ENCODE measurements at regions not wholly inside any gene's neighbourhood (a gene's known extent, or its start where the extent isn't known, plus 50 kb on each side); places are given as distances from the start of the nearest gene placed in this dataset.
"Not testable (repeated sequence)": the region's sequence is repeated elsewhere in the genome, so short reads cannot be mapped to it uniquely, and the experiment has no call there.

DNA sequence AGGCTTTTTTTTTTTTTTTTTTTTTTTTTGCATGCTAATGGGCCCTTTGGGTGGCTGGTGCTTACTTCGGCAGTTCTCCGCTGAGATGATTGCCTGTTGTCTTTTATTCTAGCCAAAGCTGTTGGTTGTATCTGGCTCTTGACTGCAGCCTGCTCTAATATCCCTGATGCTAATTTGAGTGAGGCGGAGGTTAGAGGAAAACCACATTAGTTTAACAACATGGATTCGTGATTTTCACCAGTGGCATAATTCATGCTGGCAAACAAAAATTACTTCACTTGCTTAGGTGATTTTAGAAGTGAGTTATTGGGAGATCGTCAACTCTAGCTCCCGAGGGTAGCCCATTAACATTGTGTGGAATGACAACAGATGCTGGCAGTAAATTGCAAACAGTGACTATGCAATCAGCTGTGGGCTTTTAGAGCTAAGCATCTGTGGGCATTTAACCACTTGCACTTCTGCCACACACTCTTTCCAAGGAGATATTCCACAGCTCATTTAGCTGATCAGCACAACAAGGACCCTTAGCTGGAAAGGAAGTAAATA, 97.6 kb upstream of the ZDHHC17 start:
- no peak for DNase-seq

DNA sequence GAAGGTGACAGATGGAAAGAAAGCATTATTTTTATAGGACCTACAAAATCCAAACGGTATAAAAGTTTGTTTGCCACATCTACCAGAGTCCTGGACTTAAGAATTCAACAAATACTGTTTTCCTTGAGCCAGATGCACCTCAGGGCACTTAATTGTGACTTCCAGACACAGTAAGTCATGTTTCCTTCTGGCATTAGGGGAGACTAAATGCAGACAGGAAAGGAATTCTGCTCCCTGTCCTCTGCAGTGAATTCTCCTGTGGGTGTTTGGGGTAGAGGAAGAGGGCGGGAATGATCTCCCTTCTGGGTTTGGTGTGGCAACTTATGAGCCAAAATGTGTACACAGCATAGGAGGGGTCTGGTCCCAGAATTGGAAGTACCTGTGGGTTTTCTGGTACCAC, 93.9 kb upstream of the ZDHHC17 start:
- DNase-seq: no peak

DNA sequence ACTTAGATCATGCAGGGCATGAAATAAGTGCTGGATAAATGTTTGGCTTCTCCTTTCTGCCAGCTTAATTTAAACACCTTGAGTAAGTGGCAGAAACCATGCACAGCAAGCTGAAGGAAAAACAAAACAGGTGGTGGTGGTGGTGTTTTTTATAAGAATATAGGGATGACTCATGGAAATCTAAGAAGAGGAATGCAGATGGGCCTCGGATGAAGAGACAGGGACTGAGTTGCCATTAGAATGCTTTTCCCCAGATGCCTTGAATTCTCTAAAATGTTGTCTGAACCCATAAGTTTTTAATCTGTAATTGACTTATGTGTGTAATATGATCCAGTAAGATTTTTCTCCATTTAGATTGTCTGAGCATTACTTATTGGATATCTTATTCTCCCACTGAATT, 93.1 kb upstream of the ZDHHC17 start:
- DNase-seq: no peak

DNA sequence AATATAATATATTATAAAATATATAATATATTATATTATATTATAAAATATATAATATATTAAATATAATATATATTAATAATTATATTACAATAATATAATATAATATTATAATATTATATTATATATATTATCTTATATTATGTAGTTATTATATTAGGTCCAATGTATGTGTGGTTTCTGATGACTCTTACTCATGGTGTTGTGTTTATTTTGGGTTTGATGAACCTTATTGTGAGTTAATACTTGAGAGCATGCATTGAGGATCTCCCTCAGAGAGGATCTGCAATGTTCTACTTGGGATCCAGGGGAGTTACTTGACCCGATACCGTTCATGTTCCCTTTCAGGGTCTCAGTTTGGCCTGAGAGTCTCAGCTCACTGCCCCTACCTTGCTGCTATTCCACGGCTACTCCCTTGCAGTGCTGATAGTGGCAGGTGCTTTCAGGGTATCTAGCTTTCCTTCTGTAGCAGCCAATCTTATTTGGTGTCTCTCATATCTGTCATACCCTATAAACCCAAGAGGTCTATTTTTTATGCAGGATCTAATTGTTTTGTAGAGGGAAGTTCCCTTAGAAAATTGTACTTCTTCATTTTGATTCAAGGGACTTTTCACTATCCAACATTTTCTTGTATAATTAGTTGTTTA, 89.1 kb upstream of the ZDHHC17 start:
- DNase-seq: peak in 1 of 2 experiments; percentile 15

DNA sequence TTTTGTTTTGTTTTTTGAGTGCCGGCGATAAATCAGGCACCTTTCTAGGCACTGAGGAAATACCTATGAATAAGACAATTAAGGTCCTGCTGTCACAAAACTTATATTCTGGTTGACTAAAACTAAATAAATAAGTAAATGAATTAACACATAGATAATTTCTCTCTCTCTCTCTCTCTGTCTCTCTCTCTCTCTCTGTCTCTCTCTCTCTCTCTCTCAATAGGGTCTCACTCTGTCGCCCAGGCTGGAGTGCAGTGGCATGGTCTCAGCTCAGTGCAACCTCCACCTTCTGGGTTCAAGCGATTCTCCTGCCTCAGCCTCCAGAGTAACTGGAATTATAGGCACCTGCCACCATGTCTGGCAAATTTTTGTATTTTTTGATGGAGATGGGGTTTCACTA, 87.7 kb upstream of the ZDHHC17 start:
- not testable (repeated sequence) for DNase-seq

DNA sequence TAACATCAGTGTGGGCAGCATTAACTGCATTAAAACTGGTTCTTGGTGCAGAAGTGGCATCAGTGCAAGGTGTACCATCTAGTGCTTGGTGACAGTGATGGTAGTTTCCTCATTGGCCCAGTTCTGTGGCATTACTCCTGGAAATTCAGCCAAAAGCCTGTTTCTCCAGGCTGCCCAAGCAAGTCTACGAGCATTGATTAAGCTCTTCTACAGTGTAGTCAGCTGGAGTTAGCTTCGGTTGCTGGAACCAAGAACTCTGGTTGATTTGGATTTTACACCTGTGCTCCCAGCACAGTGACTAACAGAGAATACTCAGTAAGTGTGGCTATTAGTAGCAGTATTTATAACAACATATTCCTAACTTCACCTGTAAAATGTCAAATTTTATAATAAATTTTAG, 84.9 kb upstream of the ZDHHC17 start:
- DNase-seq: no peak

DNA sequence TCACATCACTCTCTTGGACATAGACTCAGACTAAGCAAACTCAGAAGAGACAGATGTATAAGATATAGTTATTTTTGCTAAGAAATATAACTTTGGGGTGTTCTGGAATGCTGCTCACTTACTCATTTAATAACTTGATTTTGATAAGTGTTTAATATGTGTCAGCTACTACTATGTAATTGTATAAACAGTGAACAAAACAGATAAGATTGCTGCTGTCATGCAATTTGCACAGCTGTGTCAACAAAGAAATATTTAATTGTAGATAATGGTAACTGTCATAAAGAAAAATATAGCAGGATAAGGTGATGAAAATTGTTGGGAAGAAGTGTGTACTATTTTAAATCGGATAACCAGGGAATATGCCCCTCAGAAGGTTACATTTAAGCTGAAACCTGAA, 84.1 kb upstream of the ZDHHC17 start:
- no peak for DNase-seq

DNA sequence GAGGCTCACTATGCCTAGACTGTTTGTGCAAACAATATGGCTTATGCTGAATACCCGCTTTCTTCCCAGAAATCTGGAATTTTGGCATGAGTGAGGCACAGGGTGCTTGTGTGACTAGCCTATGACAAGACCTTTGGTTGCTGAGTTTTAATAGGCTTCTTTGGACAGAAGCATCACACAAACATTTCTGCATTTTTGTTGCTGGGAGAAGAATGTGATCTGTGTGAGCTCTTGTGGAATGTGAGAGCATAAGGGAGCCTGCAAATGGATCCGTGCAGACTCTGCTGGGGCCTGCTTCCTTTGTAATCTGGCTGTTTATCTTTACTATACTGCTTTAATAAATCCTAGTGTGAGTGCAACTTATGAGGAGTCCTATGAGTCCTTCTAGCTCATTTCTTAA, 83.0 kb upstream of the ZDHHC17 start:
- no peak for DNase-seq

DNA sequence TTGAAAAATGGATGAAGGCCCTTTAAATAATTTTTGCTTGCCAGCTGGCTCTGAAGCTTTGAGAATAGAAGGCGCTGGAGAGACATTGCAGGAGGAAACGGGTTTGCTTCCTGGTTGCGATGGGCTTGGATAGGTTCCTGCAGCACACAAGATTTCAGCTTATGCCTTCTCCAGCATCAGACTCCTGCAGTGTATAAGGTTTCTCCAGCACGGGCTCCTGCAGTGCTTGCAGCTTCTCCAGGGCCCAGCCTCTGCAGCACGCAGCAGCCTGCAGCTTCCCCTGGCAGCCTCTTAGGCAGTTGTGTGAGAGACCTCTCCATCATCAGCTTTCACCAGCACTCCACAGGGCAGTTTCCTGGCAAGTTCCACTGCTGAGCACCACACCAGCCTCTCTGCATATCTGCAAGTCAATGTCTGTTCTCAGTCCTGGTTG, 78.7 kb upstream of the ZDHHC17 start:
- peak in 1 of 2 experiments; percentile 61 for DNase-seq

DNA sequence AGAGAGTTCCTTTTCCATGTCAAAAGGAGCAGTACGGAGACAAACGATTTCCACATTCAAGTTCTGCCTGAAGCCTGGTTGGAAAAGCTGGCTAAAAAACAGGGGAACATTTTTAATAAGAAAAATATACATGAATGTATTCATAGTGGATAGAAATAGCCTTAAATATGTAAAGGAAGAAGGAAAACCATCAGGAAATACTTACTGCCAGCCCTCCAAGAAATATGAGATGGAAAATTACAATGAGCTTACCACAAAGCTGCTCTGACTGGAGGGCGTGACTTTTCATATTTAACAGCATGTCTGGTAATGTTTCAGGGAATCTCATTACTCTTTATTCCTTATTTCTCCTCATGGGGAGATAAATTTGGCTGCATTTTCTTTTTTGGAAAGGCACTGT, 75.9 kb upstream of the ZDHHC17 start:
- DNase-seq: peak in 1 of 2 experiments; percentile 39

DNA sequence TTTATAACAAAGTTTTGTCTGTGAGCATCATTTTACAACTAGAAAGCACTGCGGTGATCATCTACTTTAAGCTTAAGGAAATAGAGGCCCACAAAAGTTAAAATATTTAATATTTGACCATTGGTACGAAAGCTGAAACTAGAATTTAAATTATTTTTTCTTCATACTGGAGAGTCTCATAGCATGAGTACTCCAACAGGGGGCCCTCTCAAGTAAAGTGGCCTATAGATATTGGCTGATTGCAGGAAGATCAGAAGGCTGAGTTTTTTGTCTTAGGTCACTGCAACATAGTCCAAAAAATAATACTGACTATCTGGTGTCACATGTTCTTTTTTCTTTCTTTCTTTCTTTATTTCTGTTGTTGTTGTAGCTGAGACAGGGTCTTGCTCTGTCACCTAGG, 75.3 kb upstream of the ZDHHC17 start:
- DNase-seq: no peak

DNA sequence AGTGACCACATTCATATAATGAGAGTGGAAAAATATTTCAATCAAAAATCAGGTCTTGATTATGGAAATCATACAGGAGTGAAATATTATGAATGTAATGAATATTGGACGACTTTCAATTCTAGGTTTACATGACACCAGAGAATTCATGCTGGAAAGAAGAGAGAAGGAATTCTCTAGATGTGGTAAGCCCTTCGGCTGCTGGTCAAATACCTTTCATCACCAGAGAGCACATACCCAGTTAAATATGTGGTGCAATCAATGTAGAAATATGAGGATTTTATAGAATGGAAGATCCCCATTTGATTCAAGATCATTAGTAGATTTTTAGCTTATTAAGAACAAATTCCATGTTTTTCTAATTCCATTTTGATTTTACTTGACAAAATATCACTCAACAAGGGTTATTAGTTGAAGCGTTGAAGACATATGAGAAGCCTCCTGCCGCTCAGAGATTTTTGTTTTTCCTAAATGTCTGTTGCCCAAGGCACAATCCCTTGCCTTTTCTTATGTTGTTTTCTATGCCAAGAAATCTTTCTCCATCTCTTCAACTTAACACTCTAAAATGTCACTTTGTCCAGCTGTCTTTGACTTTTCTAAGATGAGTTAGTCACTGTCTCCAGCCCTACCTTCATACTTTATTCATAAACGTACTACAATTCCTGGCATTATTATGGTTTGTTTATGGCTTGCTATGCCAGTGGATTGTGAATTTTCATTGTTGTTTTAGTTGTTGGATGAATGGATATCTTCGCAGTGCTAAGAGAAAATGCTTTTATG, 72.8 kb upstream of the ZDHHC17 start:
- DNase-seq: no peak

DNA sequence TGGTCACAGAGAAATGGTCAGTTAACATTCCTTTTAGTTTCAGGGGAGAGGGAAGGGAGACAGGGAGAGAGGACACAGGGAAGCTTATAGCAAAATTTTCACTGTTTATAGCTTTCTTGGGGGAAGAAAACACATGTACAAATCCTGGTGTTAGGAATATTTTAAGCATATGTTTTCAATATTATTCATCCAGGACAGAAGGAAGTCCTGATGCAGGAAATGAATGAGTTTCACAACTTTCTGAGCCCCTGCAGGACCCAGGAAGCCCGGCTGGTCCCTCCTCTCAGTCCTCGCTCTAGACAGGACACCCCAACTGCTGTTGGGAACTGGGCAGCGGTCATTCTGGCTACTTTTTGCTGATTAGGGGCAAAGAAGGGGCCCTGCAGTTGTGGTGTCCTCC, 71.1 kb upstream of the ZDHHC17 start:
- no peak for DNase-seq

DNA sequence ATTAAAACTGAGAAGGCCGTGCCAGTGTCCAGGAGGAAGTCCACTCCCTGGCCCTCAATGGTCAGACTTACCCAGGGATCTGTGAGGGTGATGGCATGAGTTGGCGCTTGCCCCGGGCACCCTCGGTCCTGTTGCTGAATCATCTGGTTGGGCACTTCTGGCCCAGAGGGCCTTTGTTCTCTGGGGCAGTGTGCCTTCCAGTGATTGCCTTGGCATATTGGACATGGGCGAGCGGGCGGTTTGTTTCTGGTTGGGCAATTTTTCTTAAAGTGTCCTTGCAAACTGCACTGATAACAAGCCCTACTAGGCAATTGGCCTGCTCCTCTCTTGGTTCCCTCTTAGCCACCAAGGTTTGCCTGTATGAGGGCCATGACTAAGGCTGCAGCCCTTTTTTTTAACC, 69.5 kb upstream of the ZDHHC17 start:
- no peak for DNase-seq

DNA sequence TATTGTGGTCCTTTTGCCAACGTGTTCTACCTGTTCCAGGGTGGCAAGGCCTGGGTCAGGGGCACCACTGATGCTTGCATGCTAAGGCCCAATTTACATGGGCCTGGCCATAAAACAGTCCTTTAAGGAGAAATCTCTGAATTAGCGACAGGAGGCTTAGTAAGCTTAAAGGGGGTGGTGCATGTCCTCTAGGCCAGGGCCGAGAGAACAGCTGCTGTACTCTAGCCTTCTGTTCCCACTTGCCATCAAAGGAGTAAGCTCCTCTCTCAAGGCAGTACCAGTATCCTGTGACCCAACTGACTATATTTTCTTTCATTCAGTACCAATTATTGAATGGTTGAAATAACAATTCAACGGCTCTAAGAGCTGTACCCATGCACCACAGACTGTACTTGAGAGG, 67.7 kb upstream of the ZDHHC17 start:
- no peak for DNase-seq

DNA sequence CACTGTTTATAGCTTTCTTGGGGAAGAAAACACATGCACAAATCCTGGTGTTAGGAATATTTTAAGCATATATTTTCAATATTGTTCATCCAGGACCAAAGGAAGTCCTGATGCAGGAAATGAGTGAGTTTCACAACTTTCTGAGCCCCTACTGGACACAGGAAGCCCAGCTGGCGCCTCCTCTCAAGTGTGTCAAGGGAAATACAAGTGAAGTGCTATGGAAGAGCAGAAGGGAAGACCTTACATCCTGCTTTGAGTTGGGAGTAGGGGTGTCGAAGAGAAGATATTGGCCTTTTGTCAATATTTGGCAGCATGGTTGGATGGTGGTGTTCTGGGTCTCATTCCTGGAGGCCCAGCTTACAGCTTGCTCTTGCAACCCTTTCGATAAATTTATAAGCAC, 66.1 kb upstream of the ZDHHC17 start:
- no peak for DNase-seq

DNA sequence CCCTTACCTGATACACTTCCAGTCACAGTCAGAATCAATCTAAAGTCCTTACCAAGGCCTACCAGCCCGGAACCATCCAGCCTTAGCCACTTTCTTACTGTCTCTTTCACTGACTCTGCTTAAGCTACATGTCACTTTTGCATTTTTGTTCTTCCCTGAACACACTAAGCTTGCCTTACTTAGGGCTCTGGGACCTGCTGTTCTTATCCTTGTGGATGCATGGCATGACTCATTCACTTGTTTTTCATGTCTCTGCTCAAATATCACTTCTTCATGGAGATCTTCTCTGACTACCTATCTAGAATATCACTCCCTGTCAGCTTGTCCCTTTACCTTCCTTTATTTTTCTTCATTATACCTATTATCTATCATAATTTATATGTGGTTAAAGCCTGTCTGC, 65.6 kb upstream of the ZDHHC17 start:
- DNase-seq: no peak

DNA sequence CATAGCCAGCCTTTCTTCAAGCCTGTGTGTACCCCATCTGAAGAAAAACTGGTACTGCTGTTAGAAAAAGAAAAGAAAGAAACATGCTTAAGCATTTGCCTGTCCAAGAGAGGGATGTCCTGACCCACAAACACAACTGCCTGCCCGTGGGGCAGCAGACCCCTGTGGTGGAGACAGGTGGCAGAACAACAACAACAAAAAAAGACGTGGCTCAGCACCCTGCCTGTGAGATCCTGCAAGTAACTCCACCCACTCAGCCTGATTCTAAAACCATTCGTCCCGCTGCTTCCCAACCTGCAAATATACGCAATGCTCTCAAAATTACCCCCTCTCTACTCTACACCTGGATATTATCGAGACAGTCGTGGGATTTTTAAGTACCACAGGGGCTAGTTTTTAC, 64.9 kb upstream of the ZDHHC17 start:
- no peak for DNase-seq

DNA sequence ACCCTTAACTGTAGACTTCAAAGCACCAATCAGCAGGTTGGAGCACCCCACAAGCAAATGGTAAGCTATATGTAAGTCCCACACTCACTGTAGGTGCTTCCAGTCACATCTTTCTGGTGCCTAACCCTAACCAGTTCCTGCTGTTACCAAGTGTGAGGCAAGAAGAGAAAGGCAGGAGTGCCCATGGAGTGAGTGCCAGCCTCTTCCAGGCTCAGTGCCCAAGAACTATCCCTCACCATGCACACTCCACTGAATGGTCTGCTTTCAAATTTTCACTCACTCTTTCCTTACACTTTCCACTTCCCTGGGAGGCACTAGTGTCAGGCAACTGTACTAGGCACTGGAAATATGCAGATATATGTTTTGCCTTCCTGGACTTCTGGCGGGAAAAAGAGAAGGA, 62.2 kb upstream of the ZDHHC17 start:
- DNase-seq: no peak

DNA sequence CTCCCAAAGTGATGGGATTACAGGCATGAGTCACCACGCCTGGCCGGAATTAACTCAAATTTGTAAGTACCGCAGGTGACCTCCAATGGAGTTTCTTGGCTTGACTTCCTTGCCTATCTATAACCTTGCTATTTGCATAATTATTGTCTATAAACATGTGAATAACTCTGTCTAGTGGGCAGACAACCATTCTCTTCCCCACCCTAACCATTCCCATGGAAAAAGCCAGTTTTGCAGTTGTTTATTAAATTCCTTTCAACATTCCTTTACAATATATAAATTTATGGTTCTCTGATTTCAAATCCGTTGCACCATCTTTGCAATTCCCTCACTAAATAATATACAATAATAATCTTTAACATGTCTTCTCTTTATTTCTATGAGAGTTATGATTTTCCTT, 61.0 kb upstream of the ZDHHC17 start:
- DNase-seq: no peak

DNA sequence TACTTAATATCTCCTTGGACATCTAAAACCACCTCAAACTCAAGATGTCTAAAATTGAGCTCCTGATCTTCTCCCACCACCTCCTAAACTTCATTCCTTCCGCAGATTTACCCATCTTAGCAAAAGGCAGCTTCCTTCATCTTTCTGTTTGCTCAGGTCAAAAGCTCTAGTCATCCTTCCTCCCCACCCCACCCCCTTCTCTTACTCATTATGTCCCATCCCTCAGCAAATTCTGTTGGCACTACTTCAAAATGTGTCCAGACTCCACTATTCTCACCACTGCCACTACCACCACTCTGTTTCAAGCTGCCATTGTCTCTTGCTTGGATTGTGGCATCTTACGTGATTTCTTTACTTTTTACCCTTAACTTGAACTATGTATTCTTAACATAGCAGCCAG, 59.2 kb upstream of the ZDHHC17 start:
- no peak for DNase-seq

DNA sequence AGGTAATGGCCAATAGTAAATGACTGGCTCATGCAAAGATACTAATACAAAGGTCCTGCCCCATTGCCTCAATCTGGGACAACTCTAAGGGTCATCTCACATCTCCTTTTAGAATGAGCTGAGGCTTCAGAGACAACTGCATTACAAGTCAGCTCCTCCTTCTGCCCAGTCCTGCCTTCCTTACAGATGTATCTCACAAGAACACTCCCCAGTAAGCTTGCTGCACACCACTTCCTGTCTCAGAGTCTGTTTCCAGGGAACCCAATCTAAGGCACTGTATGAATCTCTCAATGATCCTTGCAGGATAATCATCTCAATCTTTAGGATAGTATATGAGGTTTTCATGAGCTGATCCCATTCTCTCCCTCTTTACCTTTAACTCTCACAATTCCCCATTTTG, 57.8 kb upstream of the ZDHHC17 start:
- DNase-seq: no peak

DNA sequence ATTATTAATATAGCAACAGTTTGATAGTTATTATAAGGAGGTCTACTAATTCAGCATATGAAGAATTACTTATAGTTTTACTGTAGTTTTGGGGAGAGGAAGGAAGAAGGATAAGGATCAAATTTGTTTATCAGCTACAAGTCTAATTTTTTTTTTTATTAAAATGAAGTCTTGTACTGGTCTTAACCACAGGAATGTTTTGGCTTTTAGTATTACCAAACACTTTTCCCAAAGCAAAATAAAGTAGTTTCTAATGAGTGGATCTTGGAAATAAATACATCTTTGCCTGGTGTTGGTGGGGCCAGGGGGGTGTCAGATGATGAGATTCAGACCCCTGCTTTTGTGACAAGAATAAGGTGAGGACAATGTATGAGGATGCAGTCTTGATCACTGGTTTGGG, 57.2 kb upstream of the ZDHHC17 start:
- no peak for DNase-seq

DNA sequence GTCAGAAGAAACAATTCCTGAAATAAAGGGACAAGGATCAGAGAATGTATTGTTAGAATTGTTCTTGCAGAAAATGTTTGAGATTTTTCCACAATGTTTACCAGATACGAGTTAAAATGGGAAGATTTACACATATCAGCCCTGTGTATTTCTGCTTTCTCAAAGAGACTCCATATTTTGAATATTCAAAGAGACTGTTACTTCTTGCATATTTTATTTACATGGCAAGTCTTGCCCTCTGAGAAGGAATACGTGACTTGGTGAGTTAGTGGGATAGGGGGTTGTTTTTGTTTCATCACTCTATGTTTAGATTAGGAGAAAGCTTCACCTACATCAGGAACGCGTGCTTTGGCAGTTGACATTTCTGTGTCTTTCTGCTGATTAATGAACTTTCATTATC, 56.1 kb upstream of the ZDHHC17 start:
- no peak for DNase-seq

DNA sequence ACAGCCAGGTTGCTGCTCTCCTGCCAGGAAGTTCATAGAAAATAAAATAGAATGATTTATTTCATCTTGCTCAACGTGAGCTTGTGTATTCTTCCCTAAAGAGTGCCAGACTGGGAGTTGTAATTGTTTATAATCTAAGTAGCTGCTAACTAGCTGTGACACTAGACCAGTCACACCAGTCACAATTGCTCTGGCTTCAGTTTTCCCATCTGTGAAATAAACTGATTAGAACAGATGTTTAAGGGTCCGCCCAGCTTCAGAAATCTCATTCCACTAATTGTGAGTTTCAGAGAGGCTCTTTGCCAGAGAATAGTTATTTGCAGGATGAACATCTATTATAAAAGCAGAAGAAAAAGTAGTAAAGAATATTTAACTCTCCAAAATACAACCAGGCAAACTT, 55.6 kb upstream of the ZDHHC17 start:
- no peak for DNase-seq
